NCI-H69 (cell line): ENCODE measurements at regions not wholly inside any gene's neighbourhood (a gene's known extent, or its start where the extent isn't known, plus 50 kb on each side); places are given as distances from the start of the nearest gene placed in this dataset.

Experiments used
- DNase-seq: peaks from one replicate; lab custom pipeline; 2025; lab: John Stamatoyannopoulos, UW

- DNase-seq = peak; percentile 13
These were observed 342.3 kb downstream of the HNRNPD start for GRCh38 chr4:82031376-82031927.

- DNase-seq = no peak
These were observed 356.1 kb downstream of the HNRNPD start for GRCh38 chr4:82017680-82018079.

- DNase-seq = no peak
These were observed 368.6 kb downstream of the HNRNPD start for GRCh38 chr4:82005158-82005557.

GRCh38 chr4:81997313-81997712, 376.5 kb downstream of the HNRNPD start:
- DNase-seq = no peak

- DNase-seq = no peak
These were observed 382.9 kb downstream of the HNRNPD start for GRCh38 chr4:81990898-81991297.

- DNase-seq = no peak
These were observed 383.6 kb downstream of the HNRNPD start for GRCh38 chr4:81990211-81990610.

GRCh38 chr4:81989202-81989601, 384.6 kb downstream of the HNRNPD start:
- DNase-seq = no peak

- no peak for DNase-seq
These were observed 385.6 kb downstream of the HNRNPD start for GRCh38 chr4:81988178-81988577.

- DNase-seq = no peak
These were observed 389.0 kb downstream of the HNRNPD start for GRCh38 chr4:81984746-81985145.

- DNase-seq = no peak
These were observed 390.8 kb downstream of the HNRNPD start for GRCh38 chr4:81982846-81983540.

GRCh38 chr4:81981218-81981617, 392.6 kb downstream of the HNRNPD start:
- DNase-seq = no peak

GRCh38 chr4:81974523-81974922, 399.3 kb downstream of the HNRNPD start:
- DNase-seq = no peak

GRCh38 chr4:81971637-81972381, 402.0 kb downstream of the HNRNPD start:
- no peak for DNase-seq

GRCh38 chr4:81971061-81971460, 402.7 kb downstream of the HNRNPD start:
- no peak for DNase-seq

- DNase-seq = no peak
These were observed 403.3 kb downstream of the HNRNPD start for GRCh38 chr4:81970454-81970853.

- DNase-seq = no peak
These were observed 407.1 kb downstream of the HNRNPD start for GRCh38 chr4:81966676-81967075.

- DNase-seq = no peak
These were observed 407.9 kb downstream of the HNRNPD start for GRCh38 chr4:81965911-81966310.

- no peak for DNase-seq
These were observed 408.3 kb downstream of the HNRNPD start for GRCh38 chr4:81965454-81965853.

GRCh38 chr4:81963763-81964020, 410.1 kb downstream of the HNRNPD start:
- DNase-seq = no peak

- DNase-seq = no peak
These were observed 410.6 kb downstream of the HNRNPD start for GRCh38 chr4:81963015-81963762.

- no peak for DNase-seq
These were observed 412.8 kb downstream of the HNRNPD start for GRCh38 chr4:81960961-81961360.

GRCh38 chr4:81954271-81954670, 419.5 kb downstream of the HNRNPD start:
- DNase-seq = no peak

- DNase-seq = no peak
These were observed 421.8 kb downstream of the HNRNPD start for GRCh38 chr4:81951891-81952455.
